IMR-90 (cell line): ENCODE measurements at regions not wholly inside any gene's neighbourhood (a gene's known extent, or its start where the extent isn't known, plus 50 kb on each side); places are given as distances from the start of the nearest gene placed in this dataset.

Source experiments
- ATAC-seq: fragments of 200-7000 bp; cut with Tn5 transposase; 2 replicates; pipeline ENCODE4 v1.9.1; 2020; ENCODE audit warnings: low read depth, mild to moderate bottlenecking, moderate library complexity
- BruUV-seq: library from RNA; stranded (reverse); fragments of 400-500 nt; replicated peaks from 2 replicates; lab custom pipeline; 2021; lab: Mats Ljungman, UMichigan
- CTCF ChIA-PET: fragments of 300-600 bp; formaldehyde crosslinking; extraction: SDS; loops from one replicate; lab custom pipeline; 2021; ENCODE audit warnings: antibody characterized with exemption; lab: Yijun Ruan, JAX
- POLR2A ChIA-PET: fragments of 300-600 bp; sonication (Branson Sonifier 250); formaldehyde crosslinking; loops from one replicate; lab custom pipeline; 2022; ENCODE audit warnings: antibody characterized with exemption; ENCODE audit not compliant: unreplicated experiment; lab: Charles Lee
- DNase-seq: peaks from one replicate; pipeline ENCODE4 v3.0.0; 2013
- H2AFZ ChIP-seq: replicated peaks from 2 replicates; pipeline ENCODE3; 2013; ENCODE audit warnings: low read length, mild to moderate bottlenecking; ENCODE audit not compliant: poor library complexity
- H2AK5ac ChIP-seq: 2 replicates; pipeline ENCODE4 v1.6.1; 2013; ENCODE audit warnings: low read depth, low read length, inconsistent platforms
- H2AK9ac ChIP-seq: replicated peaks from 2 replicates; pipeline ENCODE3; 2013; ENCODE audit warnings: mild to moderate bottlenecking, low read depth, low read length, moderate library complexity; ENCODE audit not compliant: poor library complexity
- H2BK120ac ChIP-seq: 2 replicates; pipeline ENCODE4 v1.6.1; 2013; ENCODE audit warnings: low read depth, low read length, inconsistent platforms
- H2BK15ac ChIP-seq: 3 replicates; pipeline ENCODE4 v1.6.1; 2013; ENCODE audit warnings: low read depth, low read length, inconsistent platforms
- H2BK20ac ChIP-seq: 2 replicates; pipeline ENCODE4 v1.6.1; 2013; ENCODE audit warnings: low read depth, mild to moderate bottlenecking, inconsistent platforms, low read length, moderate library complexity
- H2BK5ac ChIP-seq: 2 replicates; pipeline ENCODE4 v1.6.1; 2013; ENCODE audit warnings: mild to moderate bottlenecking, low read depth, low read length, inconsistent platforms; ENCODE audit not compliant: poor library complexity, severe bottlenecking
- H3K14ac ChIP-seq: replicated peaks from 2 replicates; pipeline ENCODE4 v1.6.1; 2013; ENCODE audit warnings: low read depth, low read length, inconsistent platforms
- H3K18ac ChIP-seq: 2 replicates; pipeline ENCODE4 v1.6.1; 2013; ENCODE audit warnings: low read depth, low read length, control low read depth
- H3K23ac ChIP-seq: 2 replicates; pipeline ENCODE4 v1.6.1; 2013; ENCODE audit warnings: low read depth, low read length, inconsistent platforms
- H3K27ac ChIP-seq: 2 replicates; pipeline ENCODE4 v1.5.1; 2013; ENCODE audit warnings: mild to moderate bottlenecking, control low read depth, low read length; ENCODE audit not compliant: insufficient read depth
- H3K27me3 ChIP-seq: 2 replicates; pipeline ENCODE4 v1.6.1; 2013; ENCODE audit warnings: low read length; ENCODE audit not compliant: control insufficient read depth, insufficient read depth
- H3K36me3 ChIP-seq: 2 replicates; pipeline ENCODE4 v1.6.1; 2013; ENCODE audit warnings: low read length, mixed read lengths; ENCODE audit not compliant: control insufficient read depth, insufficient read depth
- H3K4ac ChIP-seq: 2 replicates; pipeline ENCODE4 v1.6.1; 2013; ENCODE audit warnings: low read depth, low read length, inconsistent platforms
- H3K4me1 ChIP-seq: 2 replicates; pipeline ENCODE4 v1.6.1; 2013; ENCODE audit warnings: low read length, mixed read lengths; ENCODE audit not compliant: control insufficient read depth, insufficient read depth
- H3K4me2 ChIP-seq: 2 replicates; pipeline ENCODE4 v1.6.1; 2013; ENCODE audit warnings: low read depth, mild to moderate bottlenecking, control low read depth, low read length, moderate library complexity
- H3K4me3 ChIP-seq: 2 replicates; pipeline ENCODE4 v1.5.1; 2013; ENCODE audit warnings: low read depth, mild to moderate bottlenecking, control low read depth, low read length, moderate library complexity; ENCODE audit not compliant: insufficient read depth
- H3K56ac ChIP-seq: 2 replicates; pipeline ENCODE4 v1.6.1; 2013; ENCODE audit warnings: low read length, inconsistent platforms; ENCODE audit not compliant: insufficient read depth; ENCODE audit errors: extremely low read depth
- H3K79me1 ChIP-seq, 2 experiments: 2 replicates each; pipeline ENCODE4 v1.6.1; 2013; ENCODE audit warnings: low read length in 2 of 2, inconsistent platforms in 1 of 2, low read depth in 1 of 2
- H3K9ac ChIP-seq: 2 replicates; pipeline ENCODE4 v1.6.1; 2013; ENCODE audit warnings: low read depth, low read length, control low read depth
- H3K9me1 ChIP-seq: 2 replicates; pipeline ENCODE4 v1.6.1; 2013; ENCODE audit warnings: low read length, inconsistent platforms; ENCODE audit not compliant: insufficient read depth
- H3K9me3 ChIP-seq: 2 replicates; pipeline ENCODE4 v1.6.1; 2013; ENCODE audit warnings: low read length; ENCODE audit not compliant: control insufficient read depth, insufficient read depth
- H4K20me1 ChIP-seq: 2 replicates; pipeline ENCODE4 v1.6.1; 2013; ENCODE audit warnings: low read length, inconsistent platforms; ENCODE audit not compliant: insufficient read depth
- H4K5ac ChIP-seq: 2 replicates; pipeline ENCODE4 v1.6.1; 2013; ENCODE audit warnings: mild to moderate bottlenecking, low read depth, low read length, control low read depth
- H4K8ac ChIP-seq, 2 experiments: 2 replicates each; pipeline ENCODE4 v1.6.1; 2013; ENCODE audit warnings: low read depth in 2 of 2, low read length in 2 of 2, control low read depth in 1 of 2, inconsistent platforms in 1 of 2
- H4K91ac ChIP-seq: 2 replicates; pipeline ENCODE4 v1.6.1; 2013; ENCODE audit warnings: low read depth, low read length, inconsistent platforms; ENCODE audit not compliant: insufficient read depth
- BHLHE40 ChIP-seq: fragments of 150-350 bp; IDR thresholded peaks from 2 replicates; pipeline ENCODE4 v1.6.1; 2016; ENCODE audit warnings: mild to moderate bottlenecking, low read depth, low read length
- CEBPB ChIP-seq: IDR thresholded peaks from 2 replicates; pipeline ENCODE4 v1.6.1; 2012; ENCODE audit warnings: low read depth, low read length, improper control_type of control experiment
- MAFK ChIP-seq: IDR thresholded peaks from 2 replicates; pipeline ENCODE4 v1.6.1; 2012; ENCODE audit warnings: low read depth, low read length, improper control_type of control experiment
- MAZ ChIP-seq: IDR thresholded peaks from 2 replicates; pipeline ENCODE4 v1.6.1; 2012; ENCODE audit warnings: low read depth, mild to moderate bottlenecking, low read length, improper control_type of control experiment, moderate library complexity, borderline replicate concordance
- MXI1 ChIP-seq: IDR thresholded peaks from 2 replicates; pipeline ENCODE4 v1.6.1; 2012; ENCODE audit warnings: low read depth, mild to moderate bottlenecking, low read length, moderate library complexity, borderline replicate concordance
- NFE2L2 ChIP-seq: fragments of 150-350 bp; IDR thresholded peaks from 2 replicates; pipeline ENCODE4 v1.6.1; 2016; ENCODE audit warnings: low read depth, mild to moderate bottlenecking, low read length
- RAD21 ChIP-seq: IDR thresholded peaks from 2 replicates; pipeline ENCODE4 v1.6.1; 2012; ENCODE audit warnings: low read length, improper control_type of control experiment
- RCOR1 ChIP-seq: IDR thresholded peaks from 2 replicates; pipeline ENCODE4 v1.6.1; 2012; ENCODE audit warnings: mild to moderate bottlenecking, low read length, improper control_type of control experiment; ENCODE audit not compliant: insufficient replicate concordance
- SMC3 ChIP-seq: fragments of 150-350 bp; IDR thresholded peaks from 2 replicates; pipeline ENCODE4 v1.6.1; 2016; ENCODE audit warnings: low read depth, mild to moderate bottlenecking, antibody characterized with exemption, low read length, moderate library complexity
- dilution Hi-C: fragments of 300-500 bp; cut with HindIII; formaldehyde crosslinking; loops from one replicate; pipeline ENCODE4 v1.14.3; 2018; ENCODE audit warnings: low sequenced_read_pairs; ENCODE audit not compliant: unreplicated experiment
- in situ Hi-C: fragments of 300-500 bp; cut with MboI; formaldehyde crosslinking; loops from 3 replicates; pipeline ENCODE4 v1.14.3; 2019; ENCODE audit warnings: low sequenced_read_pairs, inconsistent platforms, mixed read lengths
- intact Hi-C: fragments of 100-400 bp; cut with micrococcal nuclease; formaldehyde crosslinking; loops from 2 replicates; pipeline ENCODE4 v1.10.0; 2022
- TF ChIP-seq, protein P1 (sequence below): fragments of 150-350 bp; IDR thresholded peaks from 2 replicates; pipeline ENCODE4 v1.6.1; 2017; ENCODE audit warnings: mild to moderate bottlenecking, antibody characterized with exemption, low read length, low read depth

DNA sequence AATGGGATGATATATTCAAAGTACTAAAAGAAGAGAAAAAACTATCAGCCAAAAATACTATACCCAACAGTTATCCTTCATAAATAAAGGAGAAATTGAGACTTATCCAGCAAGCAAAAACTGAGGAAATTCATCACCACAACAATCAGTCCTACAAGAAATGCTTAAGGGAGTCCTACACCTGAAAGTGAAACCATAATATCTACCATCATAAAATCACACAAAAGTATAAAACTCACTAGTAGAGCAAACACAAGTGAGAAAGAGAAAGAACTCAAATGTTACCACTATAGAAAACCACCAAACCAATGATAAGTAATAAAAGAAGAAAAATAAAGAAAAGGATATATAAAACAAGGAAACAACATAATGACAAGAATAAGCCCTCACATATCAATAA, 103.6 kb upstream of the NEO1 start:
- dilution Hi-C loops (no loop called here), in situ Hi-C loops (no loop called here), intact Hi-C loops (no loop called here)
- no peak overlapping the region for H3K4ac ChIP-seq
- CTCF ChIA-PET = no interaction called here
- no peak overlapping the region for H2BK5ac ChIP-seq
- no peak overlapping the region for H2AFZ ChIP-seq
- no peak overlapping the region for H2BK20ac ChIP-seq
- no peak overlapping the region for H2AK5ac ChIP-seq
- H3K14ac ChIP-seq = no peak overlapping the region
- no peaks in the 10 kb centered on the region for H3K4me1 ChIP-seq
- H4K5ac ChIP-seq = no peak overlapping the region
- H3K27me3 ChIP-seq = peaks cover 17% of the 10 kb centered on the region
- no peaks in the 10 kb centered on the region for H4K20me1 ChIP-seq
- no peak overlapping the region for H3K23ac ChIP-seq
- H3K4me3 ChIP-seq = no peak overlapping the region
- no peaks in the 10 kb centered on the region for H3K9me1 ChIP-seq
- no peak overlapping the region for H4K8ac ChIP-seq
- H3K27ac ChIP-seq = no peak overlapping the region
- H3K56ac ChIP-seq = no peak overlapping the region
- no peak overlapping the region for H2BK120ac ChIP-seq
- POLR2A ChIA-PET = no interaction called here
- H2AK9ac ChIP-seq = no peak overlapping the region
- H4K91ac ChIP-seq = no peak overlapping the region
- DNase-seq (no peak), ATAC-seq (no peak)
- H2BK15ac ChIP-seq = no peak overlapping the region
- no peaks in the 10 kb centered on the region for H3K36me3 ChIP-seq
- no peak overlapping the region for H3K4me2 ChIP-seq
- H3K18ac ChIP-seq = no peak overlapping the region
- peaks cover 7% of the 10 kb centered on the region for H3K9me3 ChIP-seq
- no TSS peak for BruUV-seq
- no peaks in the 10 kb centered on the region for H3K79me1 ChIP-seq
- no peak overlapping the region for H3K9ac ChIP-seq
- TF ChIP-seq SMC3 (no peak), CEBPB (no peak), MXI1 (no peak), BHLHE40 (no peak), MAFK (no peak), MAZ (no peak), NFE2L2 (no peak), RCOR1 (no peak), RAD21 (no peak)
- TF ChIP-seq, protein P1, sequence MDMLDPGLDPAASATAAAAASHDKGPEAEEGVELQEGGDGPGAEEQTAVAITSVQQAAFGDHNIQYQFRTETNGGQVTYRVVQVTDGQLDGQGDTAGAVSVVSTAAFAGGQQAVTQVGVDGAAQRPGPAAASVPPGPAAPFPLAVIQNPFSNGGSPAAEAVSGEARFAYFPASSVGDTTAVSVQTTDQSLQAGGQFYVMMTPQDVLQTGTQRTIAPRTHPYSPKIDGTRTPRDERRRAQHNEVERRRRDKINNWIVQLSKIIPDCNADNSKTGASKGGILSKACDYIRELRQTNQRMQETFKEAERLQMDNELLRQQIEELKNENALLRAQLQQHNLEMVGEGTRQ = no peak
